T-cell (primary cell): ENCODE measurements at regions not wholly inside any gene's neighbourhood (a gene's known extent, or its start where the extent isn't known, plus 50 kb on each side); places are given as distances from the start of the nearest gene placed in this dataset.

Experiments used
- ATAC-seq, 4 experiments: fragments of 200-7000 bp in 3 of 4; fragments of 150-1000 bp in 1 of 4; cut with Tn5 transposase; replicated peaks in 1 of 4; 1 replicate in 3 of 4; 2 replicates in 1 of 4; pipeline ENCODE4 v1.10.0; 2021; ENCODE audit warnings: moderate library complexity in 3 of 4, mild to moderate bottlenecking in 2 of 4, moderate number of reproducible peaks in 1 of 4
- CTCF ChIA-PET, 2 donors: fragments of 300-600 bp; sonication (Branson Sonifier 250); formaldehyde crosslinking; loops; one replicate each; lab custom pipeline; 2022; ENCODE audit warnings: antibody characterized with exemption in 2 of 2; lab: Charles Lee
- POLR2A ChIA-PET, 2 donors: fragments of 300-600 bp; sonication (Branson Sonifier 250); formaldehyde crosslinking; loops; one replicate each; lab custom pipeline; 2022; ENCODE audit warnings: antibody characterized with exemption in 2 of 2; lab: Charles Lee
- DNase-seq, 35 experiments: peaks; one replicate each; pipeline versions ENCODE4 v3.0.0 to v3.0.0-alpha.2; 2013 to 2023
- H3K27ac ChIP-seq: one replicate; pipeline ENCODE4 v1.5.1; 2013; ENCODE audit warnings: low read length
- H3K27me3 ChIP-seq, 2 experiments: replicated peaks in 1 of 2; 1 replicate in 1 of 2; 2 replicates in 1 of 2; pipeline versions ENCODE4 v1.6.1 to v1.7.0; 2013; ENCODE audit warnings: low read length in 1 of 2, mixed read lengths in 1 of 2; ENCODE audit not compliant: control insufficient read depth in 2 of 2, insufficient read depth in 2 of 2; ENCODE audit errors: extremely low read depth in 1 of 2
- H3K36me3 ChIP-seq, 2 donors: 1 replicate in 1 of 2; 2 replicates in 1 of 2; pipeline versions ENCODE4 v1.6.1 to v1.7.0; 2013; ENCODE audit warnings: low read length in 1 of 2; ENCODE audit not compliant: control insufficient read depth in 2 of 2, insufficient read depth in 1 of 2; ENCODE audit errors: extremely low read depth in 1 of 2
- H3K4me1 ChIP-seq, 2 experiments: 1 replicate in 1 of 2; 2 replicates in 1 of 2; pipeline versions ENCODE4 v1.6.1 to v1.7.0; 2013; ENCODE audit warnings: low read length in 2 of 2, mixed read lengths in 1 of 2; ENCODE audit not compliant: insufficient read depth in 2 of 2, control insufficient read depth in 1 of 2; ENCODE audit errors: extremely low read depth in 1 of 2
- H3K4me3 ChIP-seq, 2 donors: 1 replicate in 1 of 2; 2 replicates in 1 of 2; pipeline versions ENCODE4 v1.5.1 to v1.7.0; 2013; ENCODE audit warnings: mild to moderate bottlenecking in 2 of 2, low read length in 1 of 2, moderate library complexity in 1 of 2; ENCODE audit not compliant: control insufficient read depth in 1 of 2; ENCODE audit errors: extremely low read depth in 1 of 2
- H3K9me3 ChIP-seq: 2 replicates; pipeline ENCODE4 v1.7.0; 2013
- H3K27ac Mint-ChIP-seq, 2 donors: one replicate each; pipeline ENCODE4 v1.8.0; 2020 to 2021; ENCODE audit warnings: mild to moderate bottlenecking in 2 of 2, mixed read lengths in 2 of 2
- H3K27me3 Mint-ChIP-seq, 2 donors: one replicate each; pipeline ENCODE4 v1.8.0; 2021 to 2022; ENCODE audit warnings: mixed read lengths in 2 of 2
- H3K36me3 Mint-ChIP-seq: one replicate; pipeline ENCODE4 v1.8.0; 2021; ENCODE audit warnings: mixed read lengths
- H3K4me1 Mint-ChIP-seq, 3 donors: one replicate each; pipeline ENCODE4 v1.8.0; 2020 to 2022; ENCODE audit warnings: mixed read lengths in 3 of 3, mild to moderate bottlenecking in 1 of 3
- H3K4me3 Mint-ChIP-seq, 3 donors: one replicate each; pipeline ENCODE4 v1.8.0; 2020 to 2022; ENCODE audit warnings: mild to moderate bottlenecking in 3 of 3, mixed read lengths in 3 of 3, moderate library complexity in 3 of 3
- H3K9me3 Mint-ChIP-seq, 3 donors: one replicate each; pipeline ENCODE4 v1.8.0; 2020 to 2022; ENCODE audit warnings: mixed read lengths in 3 of 3
- WGBS: methylation state at CpG from one replicate; pipeline ENCODE4 v1.1.5; 2013; ENCODE audit warnings: missing lambda C conversion rate; ENCODE audit not compliant: insufficient coverage; 5-methylcytosine and 5-hydroxymethylcytosine counted together

- H3K9me3 Mint-ChIP-seq: peaks cover 6 to 21% (median 9%) of the 10 kb centered on the region in 3 donors
- no peaks in the 10 kb centered on the region for H3K36me3 Mint-ChIP-seq
- ChIA-PET POLR2A (no interaction called here), CTCF (no interaction called here)
- no peak overlapping the region for H3K4me3 ChIP-seq
- H3K4me1 Mint-ChIP-seq: no peaks in the 10 kb centered on the region
- H3K4me1 ChIP-seq: no peaks in the 10 kb centered on the region
- H3K27ac ChIP-seq: no peak overlapping the region
- ATAC-seq (no peak), DNase-seq (no peak)
- no peaks in the 10 kb centered on the region for H3K36me3 ChIP-seq
- H3K27ac Mint-ChIP-seq: no peak overlapping the region
- H3K4me3 Mint-ChIP-seq: no peak overlapping the region
- H3K27me3 ChIP-seq: no peaks in the 10 kb centered on the region
- H3K27me3 Mint-ChIP-seq: no peaks in the 10 kb centered on the region
- H3K9me3 ChIP-seq: peaks cover 5% of the 10 kb centered on the region
- WGBS: 78% methylated on average over 1 of the region's 3 CpGs
Measured at GRCh38 chr6:66935612-66936011, 1228.6 kb upstream of the EYS start.

DNA sequence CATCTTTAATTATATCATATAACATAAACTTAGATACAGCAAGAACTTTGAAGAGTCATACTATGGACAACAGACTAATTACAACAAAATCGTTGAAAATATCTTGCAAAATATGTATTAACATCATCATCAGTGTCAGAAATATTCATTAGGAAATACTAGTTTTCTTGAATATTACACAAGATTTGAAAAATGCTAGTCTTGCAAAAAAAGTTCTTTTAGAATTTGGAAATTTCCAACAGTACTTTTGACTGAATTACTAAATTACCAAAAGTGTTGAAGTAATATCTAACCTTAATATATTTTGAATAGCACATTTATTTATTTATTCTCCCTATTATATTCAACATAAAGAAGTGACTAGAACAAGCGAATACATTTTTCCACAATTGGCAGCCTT is 1224.8 kb upstream of the EYS start:
- no peaks in the 10 kb centered on the region for H3K4me1 Mint-ChIP-seq
- Histone ChIP-seq H3K4me1 (no peaks in the 10 kb centered on the region), H3K27ac (no peak overlapping the region), H3K36me3 (no peaks in the 10 kb centered on the region), H3K9me3 (no peaks in the 10 kb centered on the region), H3K4me3 (no peak overlapping the region), H3K27me3 (no peaks in the 10 kb centered on the region)
- CTCF ChIA-PET: no interaction called here
- 100% methylated on average over 1 of the region's 2 CpGs for WGBS
- peaks cover 14 to 31% (median 23%) of the 10 kb centered on the region in 3 donors for H3K9me3 Mint-ChIP-seq
- ATAC-seq: no peak
- H3K27me3 Mint-ChIP-seq: no peaks in the 10 kb centered on the region
- no peak overlapping the region for H3K27ac Mint-ChIP-seq
- DNase-seq: no peak
- no peaks in the 10 kb centered on the region for H3K36me3 Mint-ChIP-seq
- H3K4me3 Mint-ChIP-seq: no peak overlapping the region
- POLR2A ChIA-PET: no interaction called here

DNA sequence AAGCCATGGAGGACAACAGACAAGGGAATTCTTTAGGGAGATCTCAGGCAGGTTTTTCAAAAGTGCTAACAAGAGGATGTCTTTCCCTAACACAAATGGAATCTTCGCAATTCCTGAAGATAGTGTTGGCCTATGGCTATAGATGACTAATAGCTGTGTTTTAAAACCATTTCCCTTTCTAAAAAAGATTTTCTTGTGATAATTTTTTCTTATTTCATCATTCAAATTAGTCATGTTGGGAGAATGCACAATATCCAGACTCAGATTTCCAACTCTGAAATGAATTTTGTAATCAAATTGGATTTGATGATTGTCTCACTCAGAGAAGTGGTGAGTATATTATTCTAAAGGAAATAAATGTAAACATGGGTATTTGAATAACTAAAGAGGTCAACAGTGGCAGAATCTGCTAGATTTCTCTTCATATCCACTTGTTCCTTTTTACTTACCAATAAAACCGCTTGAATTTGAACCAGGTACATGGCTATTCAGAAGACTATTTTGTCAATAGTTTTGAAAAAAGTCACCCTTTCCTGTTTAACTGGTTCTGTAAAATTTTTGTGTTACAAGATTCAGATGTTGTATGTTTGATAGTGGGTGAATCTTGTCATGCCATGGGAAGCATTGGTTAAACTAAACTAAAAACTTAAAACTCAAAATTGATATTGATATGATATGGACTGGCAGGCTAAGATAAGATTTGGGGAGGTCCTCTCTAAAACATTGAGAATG is 1223.7 kb upstream of the EYS start:
- Histone ChIP-seq H3K9me3 (no peaks in the 10 kb centered on the region), H3K27ac (no peak overlapping the region), H3K4me1 (no peaks in the 10 kb centered on the region), H3K27me3 (no peaks in the 10 kb centered on the region), H3K36me3 (no peaks in the 10 kb centered on the region), H3K4me3 (no peak overlapping the region)
- Mint-ChIP-seq H3K9me3 (peaks cover 14 to 36% (median 31%) of the 10 kb centered on the region in 3 donors), H3K4me3 (no peak overlapping the region), H3K27me3 (no peaks in the 10 kb centered on the region), H3K4me1 (no peaks in the 10 kb centered on the region), H3K36me3 (no peaks in the 10 kb centered on the region), H3K27ac (no peak overlapping the region)
- ATAC-seq (no peak), DNase-seq (no peak)
- ChIA-PET POLR2A (no interaction called here), CTCF (interaction anchor here in 1 of 2 donors (0.6 kb wide), 1 partner anchor 119 kb away, joined by 3 read pairs; no protein-coding TSS in a partner anchor)
- WGBS: no CpG with 5 or more reads among the region's 2 CpGs

DNA sequence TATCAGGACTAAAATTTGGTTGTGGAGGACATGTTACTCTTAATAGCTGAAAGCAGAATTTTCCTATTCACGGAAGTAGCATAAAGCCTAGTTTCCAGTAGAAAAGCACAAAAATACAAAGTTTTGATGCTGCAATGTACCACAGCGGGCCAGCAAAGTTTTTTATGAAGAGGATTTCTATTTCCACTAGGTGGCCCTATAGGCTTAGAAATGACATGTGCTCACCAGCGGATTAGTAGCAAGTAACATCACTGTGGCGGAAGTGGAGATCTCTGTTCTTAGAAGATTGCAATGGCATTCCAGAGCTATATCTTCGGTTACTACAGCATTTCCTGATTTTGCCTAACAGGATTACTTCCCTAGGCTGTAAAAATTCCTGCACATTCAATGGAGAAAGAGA is 1219.0 kb upstream of the EYS start:
- H3K9me3 ChIP-seq: no peaks in the 10 kb centered on the region
- no peak overlapping the region for H3K4me3 ChIP-seq
- ATAC-seq: no peak
- H3K27me3 ChIP-seq: no peaks in the 10 kb centered on the region
- Mint-ChIP-seq H3K36me3 (no peaks in the 10 kb centered on the region), H3K27me3 (no peaks in the 10 kb centered on the region), H3K9me3 (peaks cover 16 to 56% (median 42%) of the 10 kb centered on the region in 3 donors), H3K4me1 (no peaks in the 10 kb centered on the region), H3K4me3 (no peak overlapping the region), H3K27ac (no peak overlapping the region)
- no peaks in the 10 kb centered on the region for H3K36me3 ChIP-seq
- WGBS: 90% methylated on average over 2 of the region's 5 CpGs
- DNase-seq: no peak
- CTCF ChIA-PET: interaction anchor here in 1 of 2 donors (0.6 kb wide), 1 partner anchor 26 kb away, joined by 4 read pairs; no protein-coding TSS in a partner anchor
- H3K4me1 ChIP-seq: no peaks in the 10 kb centered on the region
- POLR2A ChIA-PET: no interaction called here
- no peak overlapping the region for H3K27ac ChIP-seq

DNA sequence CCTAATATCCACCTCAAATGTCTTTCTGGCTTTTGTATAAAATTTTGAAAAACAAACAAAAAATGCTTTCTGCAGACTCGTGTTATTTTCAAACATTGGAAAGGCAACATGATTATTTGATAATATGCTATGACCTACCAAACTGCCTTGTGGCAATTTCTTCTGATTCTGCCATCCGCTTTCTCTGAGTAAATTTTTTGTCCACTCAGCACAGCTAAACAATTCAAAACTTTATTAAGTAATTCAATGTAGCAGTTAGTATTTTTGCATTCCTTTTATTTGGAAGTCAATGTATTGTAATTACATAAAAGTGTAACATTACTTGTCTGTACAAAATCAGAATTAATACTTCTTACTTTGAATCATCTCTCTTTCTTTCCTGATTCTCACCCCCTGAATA is 1206.6 kb upstream of the EYS start:
- Histone ChIP-seq H3K27me3 (no peaks in the 10 kb centered on the region), H3K4me3 (no peak overlapping the region), H3K4me1 (no peaks in the 10 kb centered on the region), H3K36me3 (no peaks in the 10 kb centered on the region), H3K27ac (no peak overlapping the region), H3K9me3 (peaks cover 2% of the 10 kb centered on the region)
- 20% methylated on average over 1 of the region's 2 CpGs for WGBS
- H3K36me3 Mint-ChIP-seq: no peaks in the 10 kb centered on the region
- ATAC-seq (no peak), DNase-seq (no peak)
- POLR2A ChIA-PET: no interaction called here
- no peak overlapping the region for H3K27ac Mint-ChIP-seq
- H3K27me3 Mint-ChIP-seq: no peaks in the 10 kb centered on the region
- H3K9me3 Mint-ChIP-seq: no peaks in the 10 kb centered on the region
- no peak overlapping the region for H3K4me3 Mint-ChIP-seq
- H3K4me1 Mint-ChIP-seq: no peaks in the 10 kb centered on the region
- CTCF ChIA-PET: no interaction called here

DNA sequence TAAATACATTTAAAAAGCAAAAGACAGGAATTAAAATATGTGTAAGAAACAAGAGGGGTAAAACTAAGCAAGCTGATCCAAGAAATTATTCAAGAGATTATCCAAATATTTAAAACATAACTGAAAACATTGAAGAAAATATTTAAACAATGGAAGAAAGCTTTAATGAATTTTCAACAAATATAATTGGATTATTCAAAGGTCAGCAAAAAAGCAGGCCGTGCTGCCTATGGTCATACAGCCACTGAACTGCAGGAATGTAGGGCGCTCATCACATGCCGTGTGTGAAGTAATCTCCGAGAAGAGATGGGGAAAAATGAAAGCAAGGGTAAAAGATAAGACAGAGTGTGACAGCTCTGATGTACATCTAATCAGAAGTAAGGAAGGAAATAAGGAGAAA is 1195.4 kb upstream of the EYS start:
- no peaks in the 10 kb centered on the region for H3K27me3 ChIP-seq
- DNase-seq: no peak
- H3K36me3 ChIP-seq: no peaks in the 10 kb centered on the region
- H3K9me3 ChIP-seq: no peaks in the 10 kb centered on the region
- Mint-ChIP-seq H3K27me3 (no peaks in the 10 kb centered on the region), H3K36me3 (no peaks in the 10 kb centered on the region), H3K4me1 (no peaks in the 10 kb centered on the region), H3K9me3 (peaks cover 0 to 15% (median 14%) of the 10 kb centered on the region in 3 donors), H3K4me3 (no peak overlapping the region), H3K27ac (no peak overlapping the region)
- no peak overlapping the region for H3K4me3 ChIP-seq
- no peak for ATAC-seq
- no peak overlapping the region for H3K27ac ChIP-seq
- CTCF ChIA-PET: no interaction called here
- H3K4me1 ChIP-seq: no peaks in the 10 kb centered on the region
- WGBS: 100% methylated on average over 1 of the region's 4 CpGs
- POLR2A ChIA-PET: no interaction called here
